ENCODE measurements at regions not wholly inside any gene's neighbourhood (a gene's known extent, or its start where the extent isn't known, plus 50 kb on each side); places are given as distances from the start of the nearest gene placed in this dataset.

DNA sequence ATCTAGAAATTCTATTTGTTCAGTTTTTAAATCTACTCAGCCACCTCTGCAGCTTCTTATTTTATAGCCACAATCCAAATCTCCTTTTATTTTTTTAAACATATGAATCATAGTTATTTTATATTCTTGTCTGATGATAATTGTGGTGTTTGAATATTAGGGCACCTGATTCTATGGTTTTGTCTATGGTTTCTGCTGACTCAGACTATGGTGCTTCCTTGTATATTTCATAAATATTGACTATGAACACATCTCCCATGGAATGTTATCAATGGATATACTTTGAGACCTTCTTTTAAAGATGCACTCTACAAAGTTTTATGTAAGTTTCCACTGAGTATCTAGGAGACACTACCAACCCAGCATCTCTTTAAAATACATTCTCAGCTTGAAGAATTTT is 1027.0 kb upstream of the AUTS2 start:
- Histone ChIP-seq H3K4me1 (ENCODE audit: insufficient read depth, low read length) (no peaks in the 10 kb centered on the region), H3K9ac (ENCODE audit: low read depth, low read length) (no peak overlapping the region), H3K36me3 (ENCODE audit: insufficient read depth, low read depth, low read length) (no peaks in the 10 kb centered on the region), H3K27me3 (ENCODE audit: insufficient read depth, low read length) (no peaks in the 10 kb centered on the region), H3K9me3 (ENCODE audit: insufficient read depth, low read depth, low read length) (no peaks in the 10 kb centered on the region), H3K27ac (ENCODE audit: low read length) (no peak overlapping the region), H3K4me3 (ENCODE audit: low read length) (no peak overlapping the region)

DNA sequence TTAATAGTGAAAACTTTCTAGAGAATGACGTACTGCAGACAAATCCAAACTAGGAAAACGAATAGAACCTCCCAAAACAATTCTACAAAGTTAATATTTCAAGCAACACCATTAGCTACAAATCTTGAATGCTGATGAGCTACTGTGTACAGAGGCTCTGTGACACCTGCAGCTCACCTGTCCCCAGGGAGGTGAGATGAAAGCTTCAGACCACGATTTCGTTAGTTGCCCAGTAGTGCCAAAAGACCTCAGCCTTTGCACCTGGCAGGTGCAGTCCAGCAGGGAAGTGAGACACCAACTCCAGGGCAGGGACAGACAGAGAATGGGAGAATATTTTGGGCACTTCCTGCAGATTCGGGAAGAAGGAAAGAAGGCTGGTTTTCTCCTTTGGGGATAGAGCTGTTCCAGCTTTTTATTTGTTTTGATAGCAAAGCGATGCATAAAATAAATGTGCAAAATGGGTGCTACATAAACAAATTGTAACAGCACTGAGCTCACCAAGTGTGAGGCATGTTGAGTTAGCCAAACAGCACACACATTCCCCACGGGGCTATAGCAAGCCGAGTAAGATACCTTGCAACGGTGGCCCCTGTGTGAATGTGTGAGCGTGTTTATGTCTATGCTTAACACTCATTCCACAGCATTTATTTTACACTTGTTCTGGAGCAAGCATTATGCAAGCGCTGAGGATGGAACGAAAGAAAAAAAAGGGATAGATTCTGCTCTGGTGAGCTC is 1024.8 kb upstream of the AUTS2 start:
- no peaks in the 10 kb centered on the region for H3K36me3 ChIP-seq (ENCODE audit: insufficient read depth, low read depth, low read length)
- H3K27ac ChIP-seq (ENCODE audit: low read length): no peak overlapping the region
- H3K27me3 ChIP-seq (ENCODE audit: insufficient read depth, low read length): no peaks in the 10 kb centered on the region
- no peaks in the 10 kb centered on the region for H3K4me1 ChIP-seq (ENCODE audit: insufficient read depth, low read length)
- no peaks in the 10 kb centered on the region for H3K9me3 ChIP-seq (ENCODE audit: insufficient read depth, low read depth, low read length)
- no peak overlapping the region for H3K9ac ChIP-seq (ENCODE audit: low read depth, low read length)
- H3K4me3 ChIP-seq (ENCODE audit: low read length): no peak overlapping the region

DNA sequence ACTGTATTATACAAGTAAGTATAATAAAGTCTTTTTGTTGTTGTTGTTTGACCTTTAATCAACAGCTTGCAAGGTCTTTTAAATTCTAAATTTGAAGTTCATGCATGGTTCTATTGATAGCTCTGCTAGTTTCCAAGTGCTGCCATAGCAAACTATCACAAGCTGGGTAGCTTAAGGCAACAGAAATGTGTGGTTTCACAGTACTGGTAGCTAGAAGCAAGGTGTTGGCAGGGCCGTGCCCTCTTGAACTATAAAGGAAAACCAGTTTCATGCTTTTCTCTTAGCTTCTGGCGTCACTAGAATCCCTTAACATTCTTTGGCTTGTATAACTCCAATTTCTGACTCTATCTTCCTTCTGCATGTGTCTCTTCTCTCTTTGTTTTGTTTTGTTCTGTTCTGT is 1021.9 kb upstream of the AUTS2 start:
- H3K27ac ChIP-seq (ENCODE audit: low read length): no peak overlapping the region
- no peaks in the 10 kb centered on the region for H3K36me3 ChIP-seq (ENCODE audit: insufficient read depth, low read depth, low read length)
- H3K9ac ChIP-seq (ENCODE audit: low read depth, low read length): no peak overlapping the region
- no peaks in the 10 kb centered on the region for H3K4me1 ChIP-seq (ENCODE audit: insufficient read depth, low read length)
- no peaks in the 10 kb centered on the region for H3K9me3 ChIP-seq (ENCODE audit: insufficient read depth, low read depth, low read length)
- H3K4me3 ChIP-seq (ENCODE audit: low read length): no peak overlapping the region
- no peaks in the 10 kb centered on the region for H3K27me3 ChIP-seq (ENCODE audit: insufficient read depth, low read length)

DNA sequence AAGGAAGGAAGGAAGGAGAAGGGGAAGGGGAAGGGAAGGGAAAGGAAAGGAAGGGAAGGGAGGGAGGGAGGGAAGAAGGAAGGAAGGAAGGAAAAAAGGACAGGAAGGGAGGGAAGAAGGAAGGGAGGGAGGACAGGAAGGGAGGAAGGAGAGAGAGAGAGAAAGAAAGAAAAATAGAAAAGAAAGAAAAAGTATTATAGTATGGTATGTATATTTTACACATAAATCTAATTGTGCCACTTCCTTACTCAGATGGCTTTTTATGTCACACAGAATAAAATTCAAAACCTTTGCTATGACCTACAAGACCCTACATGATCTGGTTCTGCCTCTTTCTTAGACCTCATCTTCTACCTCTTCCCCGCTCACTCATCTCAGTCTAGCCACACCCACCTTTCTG is 1016.9 kb upstream of the AUTS2 start:
- no peak overlapping the region for H3K4me3 ChIP-seq (ENCODE audit: low read length)
- H3K9ac ChIP-seq (ENCODE audit: low read depth, low read length): no peak overlapping the region
- no peak overlapping the region for H3K27ac ChIP-seq (ENCODE audit: low read length)
- H3K36me3 ChIP-seq (ENCODE audit: insufficient read depth, low read depth, low read length): no peaks in the 10 kb centered on the region
- H3K9me3 ChIP-seq (ENCODE audit: insufficient read depth, low read depth, low read length): no peaks in the 10 kb centered on the region
- H3K4me1 ChIP-seq (ENCODE audit: insufficient read depth, low read length): no peaks in the 10 kb centered on the region
- H3K27me3 ChIP-seq (ENCODE audit: insufficient read depth, low read length): no peaks in the 10 kb centered on the region

DNA sequence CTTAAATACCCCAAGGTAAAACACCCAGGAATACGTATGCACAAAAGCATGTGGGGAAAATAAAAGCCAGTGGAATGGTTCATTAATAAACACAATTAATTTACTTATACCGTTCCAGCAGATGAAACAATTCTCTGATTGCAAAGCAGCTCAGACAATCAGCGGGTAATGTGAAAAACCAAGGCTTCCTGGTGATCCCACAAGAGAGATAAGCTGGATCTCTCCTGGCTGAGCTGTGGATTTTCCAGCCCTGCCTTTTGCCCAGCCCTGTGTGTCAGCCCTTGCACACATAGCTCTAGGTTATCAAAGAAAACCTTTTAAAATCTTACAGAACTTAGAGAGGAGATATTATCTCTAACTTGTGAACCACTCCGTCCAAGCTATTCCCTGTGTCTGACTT is 1010.7 kb upstream of the AUTS2 start:
- Histone ChIP-seq H3K9ac (ENCODE audit: low read depth, low read length) (no peak overlapping the region), H3K36me3 (ENCODE audit: insufficient read depth, low read depth, low read length) (no peaks in the 10 kb centered on the region), H3K9me3 (ENCODE audit: insufficient read depth, low read depth, low read length) (no peaks in the 10 kb centered on the region), H3K27ac (ENCODE audit: low read length) (no peak overlapping the region), H3K4me3 (ENCODE audit: low read length) (no peak overlapping the region), H3K4me1 (ENCODE audit: insufficient read depth, low read length) (no peaks in the 10 kb centered on the region), H3K27me3 (ENCODE audit: insufficient read depth, low read length) (no peaks in the 10 kb centered on the region)

DNA sequence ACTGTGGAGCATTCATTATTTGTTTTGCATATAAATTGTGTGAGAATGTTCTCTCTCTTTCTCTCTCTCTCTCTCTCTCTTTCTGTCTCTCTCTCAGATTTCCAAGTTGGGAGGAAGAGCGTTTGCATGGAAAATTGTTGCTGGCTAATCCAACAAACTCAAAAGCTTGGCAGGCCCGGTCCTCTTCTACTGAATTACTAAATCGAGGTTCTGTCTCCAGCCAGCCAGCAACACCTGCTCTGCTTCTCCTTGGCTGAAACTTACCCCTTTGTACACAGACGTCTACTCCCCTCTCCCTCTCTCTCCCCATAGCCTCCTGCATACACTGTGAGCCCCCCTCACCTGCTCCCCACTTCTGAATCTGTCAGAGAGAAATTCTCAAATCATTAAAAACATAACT is 996.4 kb upstream of the AUTS2 start:
- H3K4me1 ChIP-seq (ENCODE audit: insufficient read depth, low read length): no peaks in the 10 kb centered on the region
- H3K27ac ChIP-seq (ENCODE audit: low read length): no peak overlapping the region
- no peaks in the 10 kb centered on the region for H3K9me3 ChIP-seq (ENCODE audit: insufficient read depth, low read depth, low read length)

DNA sequence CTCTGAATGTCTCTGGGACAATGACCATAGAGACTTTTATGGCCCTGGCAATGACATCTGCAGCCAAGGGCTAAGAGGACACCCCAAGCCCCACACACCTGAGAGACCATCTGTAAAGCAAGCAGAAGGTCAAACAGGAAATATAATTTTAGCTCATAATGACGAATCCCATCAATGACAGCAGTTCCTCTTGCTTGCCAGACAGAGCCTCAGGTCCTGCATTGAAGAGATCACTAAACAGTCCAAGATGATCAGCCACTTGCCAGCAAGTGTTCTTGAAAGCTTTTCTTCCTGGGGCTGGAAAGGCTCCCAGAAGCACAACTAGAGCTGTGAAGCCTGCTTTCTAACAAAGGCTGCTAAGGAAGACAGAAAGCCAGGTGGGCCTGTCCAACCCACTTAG is 993.7 kb upstream of the AUTS2 start:
- Histone ChIP-seq H3K36me3 (ENCODE audit: insufficient read depth, low read depth, low read length) (no peaks in the 10 kb centered on the region), H3K4me3 (ENCODE audit: low read length) (no peak overlapping the region), H3K4me1 (ENCODE audit: insufficient read depth, low read length) (no peaks in the 10 kb centered on the region), H3K27me3 (ENCODE audit: insufficient read depth, low read length) (no peaks in the 10 kb centered on the region), H3K9ac (ENCODE audit: low read depth, low read length) (no peak overlapping the region), H3K27ac (ENCODE audit: low read length) (no peak overlapping the region), H3K9me3 (ENCODE audit: insufficient read depth, low read depth, low read length) (peaks cover 19% of the 10 kb centered on the region; the same call in 1 of the 2 replicates)

More for the DNA sequence above, 996.4 kb upstream of the AUTS2 start:
- H3K36me3 ChIP-seq (ENCODE audit: insufficient read depth, low read depth, low read length): no peaks in the 10 kb centered on the region
- no peak overlapping the region for H3K9ac ChIP-seq (ENCODE audit: low read depth, low read length)
- no peaks in the 10 kb centered on the region for H3K27me3 ChIP-seq (ENCODE audit: insufficient read depth, low read length)
- H3K4me3 ChIP-seq (ENCODE audit: low read length): no peak overlapping the region

DNA sequence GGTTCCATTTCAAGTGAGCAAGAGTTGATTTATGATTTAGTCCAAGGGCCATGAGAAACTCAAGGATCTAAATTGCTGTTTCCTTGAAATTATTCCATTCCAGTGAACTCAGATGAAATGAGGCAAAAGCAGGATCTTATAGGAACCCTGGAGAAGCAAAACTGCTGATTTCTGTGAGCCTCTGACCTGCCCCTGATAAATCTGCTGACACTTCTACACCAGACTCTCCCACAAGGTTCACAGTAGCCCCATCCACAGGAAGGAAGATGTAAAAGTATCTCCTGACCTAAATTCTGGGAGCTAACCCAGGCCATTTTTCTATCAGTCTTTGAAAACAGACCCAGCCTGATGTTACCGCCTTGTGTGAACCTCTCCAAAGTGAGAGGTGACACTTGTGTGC is 987.6 kb upstream of the AUTS2 start:
- Histone ChIP-seq H3K27me3 (ENCODE audit: insufficient read depth, low read length) (no peaks in the 10 kb centered on the region), H3K4me3 (ENCODE audit: low read length) (no peak overlapping the region), H3K4me1 (ENCODE audit: insufficient read depth, low read length) (no peaks in the 10 kb centered on the region; the same call in 1 of the 2 replicates), H3K9me3 (ENCODE audit: insufficient read depth, low read depth, low read length) (peaks cover 24% of the 10 kb centered on the region), H3K36me3 (ENCODE audit: insufficient read depth, low read depth, low read length) (no peaks in the 10 kb centered on the region), H3K27ac (ENCODE audit: low read length) (no peak overlapping the region), H3K9ac (ENCODE audit: low read depth, low read length) (no peak overlapping the region)

DNA sequence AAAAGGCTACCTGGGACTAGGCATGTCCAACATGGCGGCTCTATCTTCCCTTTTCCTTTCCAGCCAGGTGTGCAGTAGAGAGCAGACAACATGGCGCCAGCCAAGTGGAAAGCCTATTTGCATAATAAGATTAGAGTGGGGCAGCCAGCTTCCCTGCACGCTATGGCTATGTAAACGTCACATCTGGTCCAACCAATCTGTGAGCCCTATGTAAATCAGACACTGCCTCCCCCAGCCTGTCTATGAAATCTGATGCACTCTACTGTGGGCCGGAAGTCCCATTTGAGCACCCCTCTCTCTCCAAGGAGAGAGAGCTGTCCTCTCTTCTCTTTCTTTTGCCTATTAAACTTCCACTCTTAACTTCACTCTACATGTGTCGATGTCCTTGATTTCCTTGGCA is 984.9 kb upstream of the AUTS2 start:
- Histone ChIP-seq H3K4me1 (ENCODE audit: insufficient read depth, low read length) (no peaks in the 10 kb centered on the region; the same call in 1 of the 2 replicates), H3K4me3 (ENCODE audit: low read length) (no peak overlapping the region), H3K9ac (ENCODE audit: low read depth, low read length) (no peak overlapping the region), H3K36me3 (ENCODE audit: insufficient read depth, low read depth, low read length) (no peaks in the 10 kb centered on the region), H3K27ac (ENCODE audit: low read length) (no peak overlapping the region), H3K27me3 (ENCODE audit: insufficient read depth, low read length) (no peaks in the 10 kb centered on the region), H3K9me3 (ENCODE audit: insufficient read depth, low read depth, low read length) (peaks cover 9% of the 10 kb centered on the region)

DNA sequence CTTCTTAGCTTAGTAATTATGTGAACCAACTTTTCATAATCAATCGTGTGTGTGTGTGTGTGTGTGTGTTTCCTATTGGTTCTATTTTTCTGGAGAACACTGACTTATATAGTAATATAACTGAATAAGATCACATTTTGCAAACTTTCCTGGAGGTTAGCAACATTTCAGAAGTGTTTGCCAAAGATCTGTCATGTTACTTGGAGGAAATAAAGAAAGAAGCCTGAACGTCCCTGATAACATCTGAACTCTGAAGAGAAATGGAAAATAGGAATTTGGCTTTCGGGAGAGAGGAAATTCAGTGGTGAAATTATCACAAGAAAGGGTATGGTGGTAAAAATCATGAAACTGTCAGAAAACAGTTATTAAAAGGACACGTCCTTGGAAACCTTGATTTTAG is 984.4 kb upstream of the AUTS2 start:
- H3K9ac ChIP-seq (ENCODE audit: low read depth, low read length): no peak overlapping the region
- peaks cover 4% of the 10 kb centered on the region; the same call in 1 of the 2 replicates for H3K9me3 ChIP-seq (ENCODE audit: insufficient read depth, low read depth, low read length)
- no peak overlapping the region for H3K27ac ChIP-seq (ENCODE audit: low read length)
- no peaks in the 10 kb centered on the region for H3K27me3 ChIP-seq (ENCODE audit: insufficient read depth, low read length)
- no peaks in the 10 kb centered on the region for H3K36me3 ChIP-seq (ENCODE audit: insufficient read depth, low read depth, low read length)
- no peak overlapping the region for H3K4me3 ChIP-seq (ENCODE audit: low read length)
- H3K4me1 ChIP-seq (ENCODE audit: insufficient read depth, low read length): no peaks in the 10 kb centered on the region; the same call in 1 of the 2 replicates

DNA sequence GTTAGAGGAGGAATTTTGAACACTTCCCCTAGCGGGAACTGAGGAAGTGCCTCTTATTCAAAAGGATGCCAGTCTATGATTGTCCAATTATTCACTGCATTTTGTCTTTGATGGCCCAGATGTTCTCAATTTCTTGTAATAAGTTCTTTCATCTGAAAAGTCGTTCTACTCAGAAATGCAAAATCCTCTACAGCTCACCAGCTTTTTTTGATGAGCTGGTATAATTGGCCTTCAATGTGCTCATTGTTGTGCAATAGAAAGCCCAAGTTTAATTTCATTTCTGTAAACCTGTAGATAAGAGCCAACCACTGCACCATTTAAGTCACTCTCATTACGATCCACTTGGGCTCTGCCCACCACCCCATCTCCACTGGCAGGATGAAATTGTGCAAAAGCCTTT is 978.7 kb upstream of the AUTS2 start:
- no peak overlapping the region for H3K27ac ChIP-seq (ENCODE audit: low read length)
- no peaks in the 10 kb centered on the region for H3K27me3 ChIP-seq (ENCODE audit: insufficient read depth, low read length)
- H3K36me3 ChIP-seq (ENCODE audit: insufficient read depth, low read depth, low read length): no peaks in the 10 kb centered on the region
- H3K4me1 ChIP-seq (ENCODE audit: insufficient read depth, low read length): no peaks in the 10 kb centered on the region
- H3K9me3 ChIP-seq (ENCODE audit: insufficient read depth, low read depth, low read length): no peaks in the 10 kb centered on the region; the same call in 1 of the 2 replicates
- no peak overlapping the region for H3K4me3 ChIP-seq (ENCODE audit: low read length)
- no peak overlapping the region for H3K9ac ChIP-seq (ENCODE audit: low read depth, low read length)

DNA sequence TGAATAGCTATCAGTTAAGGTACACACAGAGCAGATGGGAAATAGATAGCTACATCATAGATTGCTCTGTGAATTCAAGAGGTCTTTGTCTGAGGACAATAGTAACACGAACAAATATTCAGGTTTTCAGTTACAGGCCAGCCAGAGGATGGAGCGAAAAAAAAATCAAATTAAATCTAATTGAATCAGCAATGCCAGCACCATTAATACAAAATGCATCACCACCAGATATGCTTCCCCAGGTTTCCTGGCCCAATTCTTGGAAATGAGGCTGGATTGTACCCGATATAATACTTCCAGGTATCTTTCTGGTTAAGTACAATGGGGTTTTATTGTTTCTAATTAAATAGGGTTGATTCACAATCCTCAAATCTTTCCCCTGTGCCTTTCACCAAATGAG is 975.8 kb upstream of the AUTS2 start:
- Histone ChIP-seq H3K4me3 (ENCODE audit: low read length) (no peak overlapping the region), H3K36me3 (ENCODE audit: insufficient read depth, low read depth, low read length) (no peaks in the 10 kb centered on the region), H3K9ac (ENCODE audit: low read depth, low read length) (no peak overlapping the region), H3K9me3 (ENCODE audit: insufficient read depth, low read depth, low read length) (no peaks in the 10 kb centered on the region; the same call in 1 of the 2 replicates), H3K27ac (ENCODE audit: low read length) (no peak overlapping the region), H3K27me3 (ENCODE audit: insufficient read depth, low read length) (no peaks in the 10 kb centered on the region), H3K4me1 (ENCODE audit: insufficient read depth, low read length) (no peaks in the 10 kb centered on the region)

Measured in iPS-20b (cell line).